Neutrophil (primary cell): ENCODE measurements at regions not wholly inside any gene's neighbourhood (a gene's known extent, or its start where the extent isn't known, plus 50 kb on each side); places are given as distances from the start of the nearest gene placed in this dataset.
A peak's percentile ranks its signal among the peaks of the same experiment; 100 is the strongest.

Source experiments
- H3K27ac ChIP-seq: fragments of 200-600 bp; sonication (generic); 2 replicates; pipeline ENCODE4 v1.5.1; 2016; ENCODE audit warnings: mild to moderate bottlenecking, moderate library complexity
- H3K27me3 ChIP-seq: fragments of 200-600 bp; sonication (generic); 2 replicates; pipeline ENCODE4 v1.6.0; 2016; ENCODE audit warnings: mild to moderate bottlenecking
- H3K36me3 ChIP-seq: fragments of 200-600 bp; sonication (generic); 2 replicates; pipeline ENCODE4 v1.5.1; 2017
- H3K4me1 ChIP-seq, 2 experiments: fragments of 200-600 bp in 1 of 2; sonication (generic) in 1 of 2; 1 replicate in 1 of 2; 2 replicates in 1 of 2; pipeline versions ENCODE4 v1.5.1 to v1.6.1; 2013 to 2016; ENCODE audit warnings: low read depth in 1 of 2, low read length in 1 of 2, mild to moderate bottlenecking in 1 of 2, moderate library complexity in 1 of 2; ENCODE audit not compliant: control insufficient read depth in 1 of 2, insufficient read depth in 1 of 2
- H3K4me3 ChIP-seq, 2 experiments: fragments of 200-600 bp in 1 of 2; sonication (generic) in 1 of 2; 1 replicate in 1 of 2; 2 replicates in 1 of 2; pipeline ENCODE4 v1.5.1; 2013 to 2016; ENCODE audit warnings: low read depth in 1 of 2, low read length in 1 of 2, mild to moderate bottlenecking in 1 of 2, moderate library complexity in 1 of 2
- H3K9me3 ChIP-seq: fragments of 200-600 bp; sonication (generic); 2 replicates; pipeline ENCODE4 v1.5.1; 2016
- TF ChIP-seq, protein P1 (sequence below): fragments of 200-600 bp; sonication (generic); IDR thresholded peaks from 2 replicates; pipeline ENCODE4 v1.5.1; 2016; ENCODE audit warnings: antibody characterized with exemption

DNA sequence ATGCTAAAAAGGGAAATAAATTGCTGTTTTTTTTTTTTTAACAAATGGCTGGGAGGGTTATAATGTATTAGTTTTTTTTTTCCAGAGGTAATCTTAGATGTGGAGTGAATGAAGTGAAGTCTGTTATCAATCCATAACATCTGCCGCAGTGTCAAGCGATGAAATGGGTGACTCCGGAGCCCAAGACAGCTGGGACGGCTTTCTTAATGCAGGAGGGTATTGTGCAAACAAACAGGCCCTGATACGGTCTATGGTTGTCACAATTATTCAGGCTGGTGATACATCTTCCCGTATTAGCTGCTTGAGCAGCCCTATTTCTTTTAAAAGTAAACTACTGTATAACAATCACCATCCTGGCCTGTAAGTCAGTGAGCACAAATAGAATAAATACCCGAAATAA, 1231.2 kb downstream of the GATA3 start:
- H3K4me3 ChIP-seq: no peak overlapping the region
- H3K36me3 ChIP-seq: no peaks in the 10 kb centered on the region
- H3K27ac ChIP-seq: no peak overlapping the region
- no peaks in the 10 kb centered on the region for H3K9me3 ChIP-seq
- TF ChIP-seq, protein P1, sequence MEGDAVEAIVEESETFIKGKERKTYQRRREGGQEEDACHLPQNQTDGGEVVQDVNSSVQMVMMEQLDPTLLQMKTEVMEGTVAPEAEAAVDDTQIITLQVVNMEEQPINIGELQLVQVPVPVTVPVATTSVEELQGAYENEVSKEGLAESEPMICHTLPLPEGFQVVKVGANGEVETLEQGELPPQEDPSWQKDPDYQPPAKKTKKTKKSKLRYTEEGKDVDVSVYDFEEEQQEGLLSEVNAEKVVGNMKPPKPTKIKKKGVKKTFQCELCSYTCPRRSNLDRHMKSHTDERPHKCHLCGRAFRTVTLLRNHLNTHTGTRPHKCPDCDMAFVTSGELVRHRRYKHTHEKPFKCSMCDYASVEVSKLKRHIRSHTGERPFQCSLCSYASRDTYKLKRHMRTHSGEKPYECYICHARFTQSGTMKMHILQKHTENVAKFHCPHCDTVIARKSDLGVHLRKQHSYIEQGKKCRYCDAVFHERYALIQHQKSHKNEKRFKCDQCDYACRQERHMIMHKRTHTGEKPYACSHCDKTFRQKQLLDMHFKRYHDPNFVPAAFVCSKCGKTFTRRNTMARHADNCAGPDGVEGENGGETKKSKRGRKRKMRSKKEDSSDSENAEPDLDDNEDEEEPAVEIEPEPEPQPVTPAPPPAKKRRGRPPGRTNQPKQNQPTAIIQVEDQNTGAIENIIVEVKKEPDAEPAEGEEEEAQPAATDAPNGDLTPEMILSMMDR: no peak
- H3K4me1 ChIP-seq: peaks cover 10 to 16% of the 10 kb centered on the region in 2 experiments
- H3K27me3 ChIP-seq: no peaks in the 10 kb centered on the region

DNA sequence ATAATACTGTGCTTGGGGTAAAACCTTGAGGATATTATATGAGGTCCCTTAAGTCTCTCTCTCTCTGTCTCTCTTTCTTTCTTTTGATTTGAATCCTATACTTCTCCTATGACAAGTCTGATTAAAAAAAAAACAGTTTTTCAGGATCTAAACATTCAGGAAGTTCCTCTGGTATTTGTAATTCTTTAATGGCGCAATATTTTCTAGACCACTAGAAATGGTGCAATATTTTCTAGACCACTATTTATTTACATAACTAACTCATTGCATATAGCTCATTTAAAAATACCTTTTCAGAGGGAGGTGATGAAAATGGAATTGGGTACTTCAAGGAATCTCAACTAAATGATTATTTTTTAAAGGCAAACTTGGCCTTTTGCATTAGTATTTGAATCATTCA, 1235.3 kb downstream of the GATA3 start:
- TF ChIP-seq, protein P1: no peak
- no peaks in the 10 kb centered on the region for H3K9me3 ChIP-seq
- no peaks in the 10 kb centered on the region for H3K36me3 ChIP-seq
- H3K4me3 ChIP-seq: no peak overlapping the region
- no peaks in the 10 kb centered on the region for H3K27me3 ChIP-seq
- no peak overlapping the region for H3K27ac ChIP-seq
- H3K4me1 ChIP-seq: peaks cover 24 to 31% of the 10 kb centered on the region in 2 experiments

DNA sequence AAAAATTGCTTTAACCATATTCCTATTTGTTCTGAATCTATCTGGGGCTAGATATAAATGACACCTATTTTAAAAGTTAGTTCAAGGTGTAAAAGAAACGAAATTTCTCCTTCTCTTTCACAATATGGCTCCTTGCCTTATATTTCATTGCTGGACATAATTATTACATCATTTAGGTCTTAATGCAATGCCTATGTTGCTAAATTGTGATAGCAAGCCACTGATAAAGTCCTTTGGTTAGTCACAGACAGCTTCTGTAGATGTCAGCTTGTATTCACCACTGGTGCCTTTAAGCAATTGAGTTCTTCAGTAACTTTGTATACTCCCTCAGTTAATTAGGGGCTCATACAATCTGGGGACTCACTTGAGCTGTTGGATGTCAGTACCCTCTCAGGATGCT, 1236.6 kb downstream of the GATA3 start:
- H3K4me1 ChIP-seq: peaks cover 26 to 31% of the 10 kb centered on the region in 2 experiments
- TF ChIP-seq, protein P1: no peak

DNA sequence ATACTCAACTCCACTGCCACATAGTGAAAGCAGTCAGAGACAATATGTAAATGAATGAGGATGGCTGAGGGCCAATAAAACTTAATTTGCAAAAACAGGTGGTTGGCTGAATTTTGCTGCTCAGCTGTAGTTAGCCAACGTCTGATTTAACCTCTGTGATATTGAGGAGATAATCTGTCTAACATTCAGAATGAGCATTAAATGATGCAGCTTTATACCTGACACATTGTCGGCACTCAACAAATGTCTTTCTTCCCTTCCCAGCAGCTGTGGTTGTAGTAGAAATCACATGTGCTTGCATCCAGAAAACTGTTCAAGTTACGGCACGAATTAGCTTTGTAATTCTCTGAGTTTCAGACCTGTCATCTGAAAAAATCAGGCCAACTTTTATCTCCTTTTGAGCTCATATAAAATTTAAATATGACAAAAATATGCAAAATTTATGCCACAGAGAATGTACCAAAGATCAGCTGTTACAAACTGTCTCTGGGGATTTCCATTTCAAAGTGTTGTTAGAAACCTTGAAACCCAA, 1239.7 kb downstream of the GATA3 start:
- H3K4me3 ChIP-seq: no peak overlapping the region
- no peaks in the 10 kb centered on the region for H3K27me3 ChIP-seq
- TF ChIP-seq, protein P1: no peak
- peaks cover 26 to 31% of the 10 kb centered on the region in 2 experiments for H3K4me1 ChIP-seq
- no peaks in the 10 kb centered on the region for H3K9me3 ChIP-seq
- no peaks in the 10 kb centered on the region for H3K36me3 ChIP-seq
- H3K27ac ChIP-seq: no peak overlapping the region

More for the DNA sequence above, 1236.6 kb downstream of the GATA3 start:
- Histone ChIP-seq H3K9me3 (no peaks in the 10 kb centered on the region), H3K27ac (no peak overlapping the region), H3K27me3 (no peaks in the 10 kb centered on the region), H3K36me3 (no peaks in the 10 kb centered on the region), H3K4me3 (peak overlapping the region in 1 of 2 experiments; percentile 0)

DNA sequence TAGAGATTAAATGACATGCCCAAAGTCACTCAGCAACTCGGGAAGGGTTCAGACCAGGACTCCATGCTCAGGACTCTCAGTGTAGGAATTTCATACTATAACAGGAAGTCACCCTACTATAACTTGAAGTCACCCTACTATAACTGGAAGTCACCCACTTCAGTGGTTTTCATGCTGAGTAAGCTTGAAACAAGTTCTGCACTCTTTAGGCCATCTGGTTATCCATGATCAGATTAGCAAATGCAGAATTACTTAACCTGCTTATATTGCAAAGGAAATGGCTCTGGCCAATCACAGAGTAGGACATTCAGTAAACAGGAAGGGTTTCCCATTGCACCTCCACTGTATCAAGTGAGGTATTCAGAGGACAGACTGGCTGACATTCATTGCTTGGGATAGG, 1240.4 kb downstream of the GATA3 start:
- Histone ChIP-seq H3K9me3 (no peaks in the 10 kb centered on the region), H3K27me3 (peaks cover 1% of the 10 kb centered on the region), H3K36me3 (no peaks in the 10 kb centered on the region), H3K27ac (no peak overlapping the region), H3K4me1 (peaks cover 22 to 27% of the 10 kb centered on the region in 2 experiments), H3K4me3 (no peak overlapping the region)
- TF ChIP-seq, protein P1: no peak
